ENCODE measurements at regions not wholly inside any gene's neighbourhood (a gene's known extent, or its start where the extent isn't known, plus 50 kb on each side); places are given as distances from the start of the nearest gene placed in this dataset.

- no peak for DNase-seq
These were observed 277.0 kb downstream of the ZNF536 start for GRCh38 chr19:30648866-30649862.

GRCh38 chr19:30647891-30648720 is 275.9 kb downstream of the ZNF536 start:
- no peak for DNase-seq

- no peak for DNase-seq
These were observed 274.6 kb downstream of the ZNF536 start for GRCh38 chr19:30646806-30647205.

GRCh38 chr19:30645946-30646577 is 273.9 kb downstream of the ZNF536 start:
- DNase-seq = no peak

- DNase-seq = no peak
These were observed 268.2 kb downstream of the ZNF536 start for GRCh38 chr19:30640252-30640965.

GRCh38 chr19:30638889-30639288 is 266.7 kb downstream of the ZNF536 start:
- DNase-seq = no peak

- DNase-seq = no peak
These were observed 265.7 kb downstream of the ZNF536 start for GRCh38 chr19:30637926-30638325.

GRCh38 chr19:30634996-30635975 is 263.1 kb downstream of the ZNF536 start:
- DNase-seq = no peak

- no peak for DNase-seq
These were observed 262.1 kb downstream of the ZNF536 start for GRCh38 chr19:30634131-30634830.

- DNase-seq = no peak
These were observed 258.8 kb downstream of the ZNF536 start for GRCh38 chr19:30631033-30631370.

- no peak for DNase-seq
These were observed 258.3 kb downstream of the ZNF536 start for GRCh38 chr19:30630289-30631032.

- DNase-seq = no peak
These were observed 256.9 kb downstream of the ZNF536 start for GRCh38 chr19:30629086-30629485.

- DNase-seq = no peak
These were observed 254.4 kb downstream of the ZNF536 start for GRCh38 chr19:30626626-30626966.

- DNase-seq = no peak
These were observed 253.9 kb downstream of the ZNF536 start for GRCh38 chr19:30625947-30626625.

- no peak for DNase-seq
These were observed 250.1 kb downstream of the ZNF536 start for GRCh38 chr19:30622276-30622675.

- no peak for DNase-seq
These were observed 249.2 kb downstream of the ZNF536 start for GRCh38 chr19:30621326-30621920.

- DNase-seq = no peak
These were observed 248.2 kb downstream of the ZNF536 start for GRCh38 chr19:30620354-30620753.

GRCh38 chr19:30609656-30610270 is 237.6 kb downstream of the ZNF536 start:
- DNase-seq = no peak

GRCh38 chr19:30608471-30608870 is 236.3 kb downstream of the ZNF536 start:
- no peak for DNase-seq

All from EL (cell line).